ENCODE measurements at regions not wholly inside any gene's neighbourhood (a gene's known extent, or its start where the extent isn't known, plus 50 kb on each side); places are given as distances from the start of the nearest gene placed in this dataset.

DNA sequence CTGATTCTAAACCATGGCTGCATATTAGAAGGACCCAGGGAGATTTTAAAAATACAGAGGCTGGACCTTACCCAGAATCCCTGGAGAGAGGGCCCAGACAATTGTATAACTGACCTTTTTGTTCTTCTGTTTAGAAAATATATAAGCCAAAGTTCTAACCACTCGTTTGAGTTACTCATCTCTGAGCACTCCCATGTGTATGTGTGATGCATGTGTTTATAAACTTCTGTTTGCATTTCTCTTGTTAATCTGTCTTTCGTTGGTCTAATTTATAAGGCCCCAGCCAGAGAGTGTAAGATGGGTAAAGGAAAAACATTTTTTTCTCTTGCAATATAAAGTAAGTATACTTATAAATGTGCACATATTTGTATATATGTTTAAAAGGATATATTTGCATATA, 443.9 kb downstream of the ZNF608 start:
- Histone ChIP-seq H3K27ac (ENCODE audit: insufficient read length, low read depth, low read length) (no peak overlapping the region), H2AK5ac (ENCODE audit: insufficient read length, low read length) (no peak overlapping the region), H3K18ac (ENCODE audit: insufficient read length, low read depth, low read length) (no peak overlapping the region), H2BK120ac (ENCODE audit: low read depth, low read length, poor library complexity, severe bottlenecking) (no peak overlapping the region), H3K14ac (ENCODE audit: insufficient read depth, low read length) (no peak overlapping the region), H3K4ac (ENCODE audit: low read depth, low read length) (no peak overlapping the region), H3K9ac (ENCODE audit: extremely low read depth, insufficient read length, low read length) (no peak overlapping the region), H2AFZ (ENCODE audit: low read length) (no peak overlapping the region), H4K8ac (replicated peaks; ENCODE audit: insufficient read length, low read depth, low read length) (no peak overlapping the region), H3K4me1 (ENCODE audit: insufficient read depth, low read length) (no peaks in the 10 kb centered on the region), H2BK12ac (ENCODE audit: insufficient read length, low read depth, low read length) (no peak overlapping the region), H4K91ac (ENCODE audit: insufficient read length, low read depth, low read length) (no peak overlapping the region), H3T11ph (ENCODE audit: low read length) (no peak overlapping the region), H3K4me2 (ENCODE audit: insufficient read depth, insufficient read length, low read length) (no peak overlapping the region), H2BK15ac (ENCODE audit: low read depth, low read length) (no peak overlapping the region), H3K23me2 (ENCODE audit: insufficient read length, low read depth, low read length, poor library complexity, severe bottlenecking) (no peaks in the 10 kb centered on the region), H4K20me1 (ENCODE audit: control insufficient read depth, insufficient read depth, insufficient read length) (no peaks in the 10 kb centered on the region), H3K56ac (ENCODE audit: insufficient read length, low read depth, low read length) (no peak overlapping the region), H4K5ac (ENCODE audit: insufficient read length, low read depth, low read length) (no peak overlapping the region), H3K79me2 (ENCODE audit: insufficient read depth, low read length) (no peaks in the 10 kb centered on the region), H3K23ac (ENCODE audit: insufficient read length, low read depth, low read length) (no peak overlapping the region), H3K27me3 (ENCODE audit: insufficient read depth, low read length) (no peaks in the 10 kb centered on the region), H2BK20ac (ENCODE audit: low read depth, low read length, poor library complexity, severe bottlenecking) (no peak overlapping the region), H3K9me3 (ENCODE audit: control insufficient read depth, low read depth, low read length) (no peaks in the 10 kb centered on the region), H3K79me1 (ENCODE audit: insufficient read depth, low read depth, low read length, poor library complexity, severe bottlenecking) (no peaks in the 10 kb centered on the region), H2BK5ac (ENCODE audit: insufficient read length, low read length) (no peak overlapping the region)
- H3K4me1 Mint-ChIP-seq = peaks cover 6 to 11% of the 10 kb centered on the region in 2 experiments
- TF ChIP-seq, protein P1, sequence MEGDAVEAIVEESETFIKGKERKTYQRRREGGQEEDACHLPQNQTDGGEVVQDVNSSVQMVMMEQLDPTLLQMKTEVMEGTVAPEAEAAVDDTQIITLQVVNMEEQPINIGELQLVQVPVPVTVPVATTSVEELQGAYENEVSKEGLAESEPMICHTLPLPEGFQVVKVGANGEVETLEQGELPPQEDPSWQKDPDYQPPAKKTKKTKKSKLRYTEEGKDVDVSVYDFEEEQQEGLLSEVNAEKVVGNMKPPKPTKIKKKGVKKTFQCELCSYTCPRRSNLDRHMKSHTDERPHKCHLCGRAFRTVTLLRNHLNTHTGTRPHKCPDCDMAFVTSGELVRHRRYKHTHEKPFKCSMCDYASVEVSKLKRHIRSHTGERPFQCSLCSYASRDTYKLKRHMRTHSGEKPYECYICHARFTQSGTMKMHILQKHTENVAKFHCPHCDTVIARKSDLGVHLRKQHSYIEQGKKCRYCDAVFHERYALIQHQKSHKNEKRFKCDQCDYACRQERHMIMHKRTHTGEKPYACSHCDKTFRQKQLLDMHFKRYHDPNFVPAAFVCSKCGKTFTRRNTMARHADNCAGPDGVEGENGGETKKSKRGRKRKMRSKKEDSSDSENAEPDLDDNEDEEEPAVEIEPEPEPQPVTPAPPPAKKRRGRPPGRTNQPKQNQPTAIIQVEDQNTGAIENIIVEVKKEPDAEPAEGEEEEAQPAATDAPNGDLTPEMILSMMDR (conservative IDR thresholded peaks at IDR 0.05) = no peak
- H3K9me3 Mint-ChIP-seq = no peaks in the 10 kb centered on the region; a peak in 2 of 5 replicates
- H3K27ac Mint-ChIP-seq = no peak overlapping the region
- no peaks in the 10 kb centered on the region for H3K27me3 Mint-ChIP-seq (ENCODE audit: low read depth)
- DNase-seq = no peak
- no peak overlapping the region for H3K4me3 Mint-ChIP-seq
- H3K36me3 Mint-ChIP-seq (ENCODE audit: insufficient read depth in 1 of 3, low read depth in 3 of 3) = peaks cover 0 to 7% (median 0%) of the 10 kb centered on the region in 3 experiments; a peak in 2 of 7 replicates
- no CpG with 5 or more reads among the region's 2 CpGs for WGBS (ENCODE audit: extremely low coverage, insufficient read length, low lambda C conversion rate)
